Parathyroid adenoma (tissue), 2 donors: ENCODE measurements at regions not wholly inside any gene's neighbourhood (a gene's known extent, or its start where the extent isn't known, plus 50 kb on each side); places are given as distances from the start of the nearest gene placed in this dataset.

Experiments used
- H2AFZ ChIP-seq: fragments of 300-600 bp; sonication (generic); one replicate; pipeline ENCODE4 v1.7.0; 2017; ENCODE audit warnings: antibody characterized with exemption, mild to moderate bottlenecking
- H3K27ac ChIP-seq: fragments of 300-600 bp; sonication (generic); one replicate; pipeline ENCODE4 v1.7.0; 2017
- H3K27me3 ChIP-seq: fragments of 300-600 bp; sonication (generic); one replicate; pipeline ENCODE4 v1.7.0; 2017; ENCODE audit warnings: low read length; ENCODE audit not compliant: control insufficient read depth, insufficient read depth
- H3K36me3 ChIP-seq: fragments of 300-600 bp; sonication (generic); one replicate; pipeline ENCODE4 v1.7.0; 2017; ENCODE audit warnings: low read length; ENCODE audit not compliant: control insufficient read depth, insufficient read depth
- H3K4me1 ChIP-seq: fragments of 300-600 bp; sonication (generic); one replicate; pipeline ENCODE4 v1.7.0; 2017; ENCODE audit warnings: control low read depth
- H3K4me2 ChIP-seq: fragments of 300-600 bp; sonication (generic); one replicate; pipeline ENCODE4 v1.7.0; 2017; ENCODE audit warnings: low read length
- H3K4me3 ChIP-seq: fragments of 300-600 bp; sonication (generic); one replicate; pipeline ENCODE4 v1.7.0; 2017; ENCODE audit warnings: low read depth, low read length
- H3K79me2 ChIP-seq: fragments of 300-600 bp; sonication (generic); one replicate; pipeline ENCODE4 v1.7.0; 2017; ENCODE audit warnings: control low read depth
- H3K9ac ChIP-seq: fragments of 300-600 bp; sonication (generic); one replicate; pipeline ENCODE4 v1.7.0; 2017; ENCODE audit warnings: mild to moderate bottlenecking
- H3K9me3 ChIP-seq: fragments of 300-600 bp; sonication (generic); one replicate; pipeline ENCODE4 v1.7.0; 2017; ENCODE audit warnings: low read length; ENCODE audit not compliant: control insufficient read depth
- CTCF ChIP-seq: fragments of 300-600 bp; sonication (generic); IDR thresholded peaks from one replicate; pipeline ENCODE4 v1.7.0; 2017; ENCODE audit warnings: antibody characterized with exemption, mild to moderate bottlenecking
- donor health status: primary hyperparathyroidism.

- H3K9me3 ChIP-seq, result no peaks in the 10 kb centered on the region
- H3K79me2 ChIP-seq, result no peaks in the 10 kb centered on the region
- no peak for TF ChIP-seq CTCF
Observed at GRCh38 chr6:144854654-144855053, 569.5 kb downstream of the UTRN start.

GRCh38 chr6:144855375-144855774, 570.2 kb downstream of the UTRN start:
- no peak overlapping the region for H3K4me3 ChIP-seq
- no peaks in the 10 kb centered on the region for H3K79me2 ChIP-seq
- H2AFZ ChIP-seq, result no peak overlapping the region
- H3K9me3 ChIP-seq, result no peaks in the 10 kb centered on the region
- no peaks in the 10 kb centered on the region for H3K36me3 ChIP-seq
- TF ChIP-seq CTCF, result no peak
- no peaks in the 10 kb centered on the region for H3K27me3 ChIP-seq
- no peak overlapping the region for H3K4me2 ChIP-seq
- no peak overlapping the region for H3K9ac ChIP-seq
- H3K4me1 ChIP-seq, result no peaks in the 10 kb centered on the region
- no peak overlapping the region for H3K27ac ChIP-seq

More at GRCh38 chr6:144854654-144855053, 569.5 kb downstream of the UTRN start:
- Histone ChIP-seq H3K36me3 (no peaks in the 10 kb centered on the region), H3K4me2 (no peak overlapping the region), H3K9ac (no peak overlapping the region), H3K27ac (no peak overlapping the region), H3K27me3 (no peaks in the 10 kb centered on the region), H2AFZ (no peak overlapping the region), H3K4me1 (no peaks in the 10 kb centered on the region), H3K4me3 (no peak overlapping the region)

GRCh38 chr6:144855812-144856531, 570.8 kb downstream of the UTRN start:
- no peak for TF ChIP-seq CTCF
- H3K4me1 ChIP-seq, result no peaks in the 10 kb centered on the region
- no peak overlapping the region for H2AFZ ChIP-seq
- H3K27me3 ChIP-seq, result no peaks in the 10 kb centered on the region
- H3K27ac ChIP-seq, result no peak overlapping the region
- no peak overlapping the region for H3K9ac ChIP-seq
- no peaks in the 10 kb centered on the region for H3K79me2 ChIP-seq
- no peak overlapping the region for H3K4me2 ChIP-seq
- H3K36me3 ChIP-seq, result no peaks in the 10 kb centered on the region
- no peaks in the 10 kb centered on the region for H3K9me3 ChIP-seq
- no peak overlapping the region for H3K4me3 ChIP-seq

- no peak overlapping the region for H3K9ac ChIP-seq
Observed at GRCh38 chr6:144856622-144857021, 571.5 kb downstream of the UTRN start.

More at GRCh38 chr6:144856622-144857021, 571.5 kb downstream of the UTRN start:
- H3K4me1 ChIP-seq, result no peaks in the 10 kb centered on the region
- H3K79me2 ChIP-seq, result no peaks in the 10 kb centered on the region
- no peak overlapping the region for H3K4me3 ChIP-seq
- no peak for TF ChIP-seq CTCF
- no peaks in the 10 kb centered on the region for H3K9me3 ChIP-seq
- H3K27ac ChIP-seq, result no peak overlapping the region
- no peaks in the 10 kb centered on the region for H3K27me3 ChIP-seq
- no peak overlapping the region for H2AFZ ChIP-seq
- H3K4me2 ChIP-seq, result no peak overlapping the region
- H3K36me3 ChIP-seq, result no peaks in the 10 kb centered on the region
